ENCODE measurements at regions not wholly inside any gene's neighbourhood (a gene's known extent, or its start where the extent isn't known, plus 50 kb on each side); places are given as distances from the start of the nearest gene placed in this dataset.

DNA sequence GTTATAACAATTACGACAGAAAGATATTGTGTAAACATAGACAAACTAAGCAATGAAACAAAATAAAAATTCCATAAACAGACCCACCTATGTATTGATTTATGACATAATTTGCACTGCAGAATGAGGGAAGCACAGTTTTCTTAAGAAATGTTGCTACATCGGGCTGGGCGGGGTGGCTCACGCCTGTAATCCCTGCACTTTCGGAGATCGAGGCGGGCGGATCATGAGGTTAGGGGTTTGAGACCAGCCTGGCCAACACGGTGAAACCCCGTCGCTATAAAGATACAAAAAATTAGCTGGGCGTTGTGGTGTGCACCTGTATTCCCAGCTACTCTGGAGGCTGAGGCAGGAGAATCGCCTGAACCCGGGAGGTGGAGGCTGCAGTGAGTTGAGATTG, 1344.4 kb upstream of the WWC1 start:
- no peak for ATAC-seq
- TF ChIP-seq PPARA (CRISPR knock-in tag; IDR thresholded peaks at IDR 0.05; ENCODE audit: borderline replicate concordance): no peak
- no peak for TF ChIP-seq SNAI2 (CRISPR knock-in tag; IDR thresholded peaks at IDR 0.05)
- no peak for TF ChIP-seq ZNF8 (CRISPR knock-in tag; IDR thresholded peaks at IDR 0.05)
- TF ChIP-seq ARNTL (CRISPR knock-in tag; IDR thresholded peaks at IDR 0.05; ENCODE audit: borderline replicate concordance, low read depth): no peak
- TF ChIP-seq PATZ1 (CRISPR knock-in tag; IDR thresholded peaks at IDR 0.05; ENCODE audit: borderline replicate concordance): no peak
- no peak for TF ChIP-seq ZNF565 (CRISPR knock-in tag; conservative IDR thresholded peaks at IDR 0.05; ENCODE audit: low read depth)
- no peak for TF ChIP-seq GLIS3 (CRISPR knock-in tag; IDR thresholded peaks at IDR 0.05)
- TF ChIP-seq TOX (CRISPR knock-in tag; IDR thresholded peaks at IDR 0.05; ENCODE audit: borderline replicate concordance): no peak
- TF ChIP-seq ESRRG (CRISPR knock-in tag; IDR thresholded peaks at IDR 0.05): no peak
- no peak for TF ChIP-seq TSHZ2 (CRISPR knock-in tag; IDR thresholded peaks at IDR 0.05)
- no peak for TF ChIP-seq CSDC2 (CRISPR knock-in tag; IDR thresholded peaks at IDR 0.05)
- no peak for TF ChIP-seq POU6F1 (CRISPR knock-in tag; IDR thresholded peaks at IDR 0.05; ENCODE audit: borderline replicate concordance, low read depth)
- TF ChIP-seq ZNF70 (CRISPR knock-in tag; IDR thresholded peaks at IDR 0.05): no peak
- TF ChIP-seq ISL1 (CRISPR knock-in tag; IDR thresholded peaks at IDR 0.05): no peak
- TF ChIP-seq RARB (CRISPR knock-in tag; IDR thresholded peaks at IDR 0.05): no peak
- TF ChIP-seq ZFP3 (CRISPR knock-in tag; IDR thresholded peaks at IDR 0.05): no peak

DNA sequence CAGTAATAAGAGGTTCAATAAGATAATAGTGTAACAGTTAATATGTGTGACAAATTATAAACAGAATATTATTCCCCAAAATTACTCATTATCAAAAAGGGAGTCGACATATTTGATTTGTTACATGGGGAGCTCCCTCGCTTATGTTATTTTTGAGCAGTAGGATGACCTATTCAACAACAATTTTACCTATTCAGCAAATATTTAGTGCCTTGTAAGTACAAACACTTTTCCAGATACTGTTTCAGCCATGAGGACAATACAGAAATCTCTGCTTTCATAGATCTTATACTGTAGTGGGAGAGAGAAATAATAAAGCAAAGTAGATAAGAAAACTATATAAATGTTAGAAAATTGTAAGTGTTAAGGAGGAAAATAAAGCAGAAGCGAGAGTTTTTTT, 1342.8 kb upstream of the WWC1 start:
- no peak for TF ChIP-seq ARNTL (CRISPR knock-in tag; IDR thresholded peaks at IDR 0.05; ENCODE audit: borderline replicate concordance, low read depth)
- no peak for TF ChIP-seq ZC3H10 (CRISPR knock-in tag; IDR thresholded peaks at IDR 0.05)
- ATAC-seq: no peak

DNA sequence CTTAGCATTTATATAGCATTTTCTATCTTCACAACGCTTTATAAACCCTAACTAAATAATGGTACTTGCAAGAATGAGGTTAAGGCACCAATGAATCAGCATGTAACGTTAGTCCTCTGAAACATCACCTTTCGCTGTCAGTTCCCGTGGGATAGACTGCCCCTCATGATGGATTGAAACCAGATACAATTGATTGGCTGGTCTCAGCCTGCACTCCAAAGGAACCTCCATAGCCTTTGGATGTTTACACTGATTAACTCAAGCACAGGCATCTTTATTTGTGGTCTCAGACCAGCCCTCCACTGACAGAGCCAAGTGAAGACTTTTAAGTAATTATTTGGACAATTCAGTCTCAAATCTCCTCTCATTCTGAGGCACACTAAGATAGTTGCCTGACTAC, 1339.4 kb upstream of the WWC1 start:
- no peak for ATAC-seq
- no peak for TF ChIP-seq ZFP3 (CRISPR knock-in tag; IDR thresholded peaks at IDR 0.05)
- no peak for TF ChIP-seq POU6F1 (CRISPR knock-in tag; IDR thresholded peaks at IDR 0.05; ENCODE audit: borderline replicate concordance, low read depth)
- no peak for TF ChIP-seq BACH2 (CRISPR knock-in tag; IDR thresholded peaks at IDR 0.05; ENCODE audit: borderline replicate concordance)
- TF ChIP-seq SNAI2 (CRISPR knock-in tag; IDR thresholded peaks at IDR 0.05): no peak
- TF ChIP-seq ESRRG (CRISPR knock-in tag; IDR thresholded peaks at IDR 0.05): no peak
- no peak for TF ChIP-seq ARNTL (CRISPR knock-in tag; IDR thresholded peaks at IDR 0.05; ENCODE audit: borderline replicate concordance, low read depth)
- TF ChIP-seq PATZ1 (CRISPR knock-in tag; IDR thresholded peaks at IDR 0.05; ENCODE audit: borderline replicate concordance): no peak
- TF ChIP-seq CSDC2 (CRISPR knock-in tag; IDR thresholded peaks at IDR 0.05): no peak
- TF ChIP-seq PPARA (CRISPR knock-in tag; IDR thresholded peaks at IDR 0.05; ENCODE audit: borderline replicate concordance): no peak

DNA sequence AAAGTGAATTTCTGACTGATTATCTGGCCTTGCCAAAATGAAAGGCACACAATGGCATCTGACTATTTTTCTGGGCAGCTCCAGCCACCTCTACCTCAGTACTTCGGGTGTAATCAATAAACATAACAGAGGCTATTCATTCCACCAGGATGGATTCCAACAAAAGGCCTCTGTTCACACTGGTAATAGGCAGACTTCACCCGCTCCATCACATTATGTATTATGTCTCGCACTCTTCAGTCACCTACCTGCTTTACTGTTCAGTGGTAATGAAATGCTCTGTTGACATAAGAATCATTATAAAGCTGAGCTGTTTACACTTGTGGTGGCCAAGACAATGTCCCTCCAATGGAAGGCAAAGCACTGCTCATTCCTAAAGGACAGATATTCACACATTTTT, 1333.7 kb upstream of the WWC1 start:
- no peak for ATAC-seq
- TF ChIP-seq, protein P1, sequence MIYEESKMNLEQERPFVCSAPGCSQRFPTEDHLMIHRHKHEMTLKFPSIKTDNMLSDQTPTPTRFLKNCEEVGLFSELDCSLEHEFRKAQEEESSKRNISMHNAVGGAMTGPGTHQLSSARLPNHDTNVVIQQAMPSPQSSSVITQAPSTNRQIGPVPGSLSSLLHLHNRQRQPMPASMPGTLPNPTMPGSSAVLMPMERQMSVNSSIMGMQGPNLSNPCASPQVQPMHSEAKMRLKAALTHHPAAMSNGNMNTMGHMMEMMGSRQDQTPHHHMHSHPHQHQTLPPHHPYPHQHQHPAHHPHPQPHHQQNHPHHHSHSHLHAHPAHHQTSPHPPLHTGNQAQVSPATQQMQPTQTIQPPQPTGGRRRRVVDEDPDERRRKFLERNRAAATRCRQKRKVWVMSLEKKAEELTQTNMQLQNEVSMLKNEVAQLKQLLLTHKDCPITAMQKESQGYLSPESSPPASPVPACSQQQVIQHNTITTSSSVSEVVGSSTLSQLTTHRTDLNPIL (CRISPR knock-in tag; IDR thresholded peaks at IDR 0.05; ENCODE audit: low read depth): no peak
- TF ChIP-seq SNAI2 (CRISPR knock-in tag; IDR thresholded peaks at IDR 0.05) (no peak), OSR1 (CRISPR knock-in tag; IDR thresholded peaks at IDR 0.05) (no peak), ISL1 (CRISPR knock-in tag; IDR thresholded peaks at IDR 0.05) (no peak), ZNF70 (CRISPR knock-in tag; IDR thresholded peaks at IDR 0.05) (no peak), RARB (CRISPR knock-in tag; IDR thresholded peaks at IDR 0.05) (no peak), ZNF8 (CRISPR knock-in tag; IDR thresholded peaks at IDR 0.05) (no peak), PPARA (CRISPR knock-in tag; IDR thresholded peaks at IDR 0.05; ENCODE audit: borderline replicate concordance) (no peak), ZFP30 (CRISPR knock-in tag; IDR thresholded peaks at IDR 0.05) (no peak), CSDC2 (CRISPR knock-in tag; IDR thresholded peaks at IDR 0.05) (no peak), TOX (CRISPR knock-in tag; IDR thresholded peaks at IDR 0.05; ENCODE audit: borderline replicate concordance) (no peak), CSRNP3 (CRISPR knock-in tag; IDR thresholded peaks at IDR 0.05) (no peak)

All from SK-N-SH treated with all-trans-retinoic acid at 6 μM for 48 hours (cell line).